NCI-H510A treated with DMSO at 0.1 percent for 48 hours (cell line): ENCODE measurements at regions not wholly inside any gene's neighbourhood (a gene's known extent, or its start where the extent isn't known, plus 50 kb on each side); places are given as distances from the start of the nearest gene placed in this dataset.
"Not testable (repeated sequence)": the region's sequence is repeated elsewhere in the genome, so short reads cannot be mapped to it uniquely, and the experiment has no call there.

Experiments
- DNase-seq: peaks from one replicate; lab custom pipeline; 2025; lab: John Stamatoyannopoulos, UW

DNA sequence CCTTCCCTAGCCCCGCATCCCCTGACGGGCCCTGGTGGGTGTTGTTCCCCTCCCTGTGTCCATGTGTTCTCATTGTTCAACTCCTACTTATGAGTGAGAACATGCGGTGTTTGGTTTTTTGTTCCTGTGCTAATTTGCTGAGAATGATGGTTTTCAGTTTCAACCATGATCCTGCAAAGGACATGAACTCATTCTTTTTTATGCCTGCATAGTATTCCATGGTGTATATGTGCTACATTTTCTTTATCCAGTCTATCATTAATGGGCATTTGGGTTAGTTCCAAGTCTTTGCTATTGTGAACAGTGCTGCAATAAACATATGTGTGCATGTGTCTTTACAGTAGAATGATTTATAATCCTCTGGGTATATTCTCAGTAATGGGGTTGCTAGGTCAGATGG lies 65.7 kb upstream of the DCD start:
- DNase-seq = not testable (repeated sequence)

DNA sequence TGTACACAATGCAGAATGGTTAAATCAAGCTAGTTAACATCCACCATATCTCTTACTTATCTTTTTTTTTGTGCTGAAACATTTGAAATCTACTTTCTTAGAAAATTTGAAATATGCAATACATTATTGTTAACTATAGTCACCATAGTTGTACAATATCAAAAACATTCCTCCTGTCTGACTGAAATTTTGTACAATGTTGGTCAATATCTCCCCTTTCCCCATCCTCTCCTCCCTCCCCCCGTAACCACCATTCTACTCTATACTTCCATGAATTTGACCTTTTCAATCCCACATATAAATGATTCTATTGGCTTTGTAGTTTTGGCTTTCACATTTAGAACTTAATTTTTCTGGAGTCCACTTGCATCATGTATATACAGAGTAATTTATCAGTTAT lies 63.5 kb upstream of the DCD start:
- DNase-seq = no peak

DNA sequence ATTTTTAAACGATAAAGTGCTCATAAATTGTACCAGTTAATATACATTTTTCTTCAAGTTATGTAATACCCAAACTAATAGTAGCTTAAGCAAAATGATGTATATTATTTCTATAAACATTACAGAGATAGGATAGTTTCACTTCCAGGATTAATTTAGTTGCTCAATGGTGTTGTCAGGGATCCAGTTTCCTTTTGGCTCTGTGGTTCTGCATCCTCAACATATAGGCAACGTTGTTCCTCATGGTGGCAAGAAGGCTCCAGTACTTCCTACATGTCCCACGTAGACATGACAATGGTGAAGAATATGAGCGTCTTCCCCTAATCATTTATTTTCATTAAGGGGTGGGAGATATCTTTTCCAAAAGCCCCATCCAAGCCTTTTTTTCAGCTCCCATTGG lies 60.7 kb upstream of the DCD start:
- DNase-seq = no peak

DNA sequence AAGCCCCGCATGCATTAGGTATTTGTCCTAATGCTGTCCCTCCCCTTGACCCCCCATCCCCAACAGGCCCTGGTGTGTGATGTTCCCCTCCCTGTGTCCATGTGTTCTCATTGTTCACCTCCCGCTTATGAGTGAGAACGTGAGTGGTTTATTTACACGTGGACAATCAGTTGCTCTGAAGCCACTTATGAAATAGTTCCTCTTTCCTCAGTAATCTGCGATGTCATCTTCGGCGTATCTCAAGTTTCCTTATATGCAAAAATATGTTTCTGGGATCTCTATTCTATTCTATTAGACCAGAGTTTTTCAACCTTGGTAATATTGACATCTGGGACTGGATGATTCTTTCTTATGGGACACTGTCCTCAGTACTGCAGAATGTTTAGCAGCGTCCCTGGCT lies 56.0 kb upstream of the DCD start:
- DNase-seq = no peak

DNA sequence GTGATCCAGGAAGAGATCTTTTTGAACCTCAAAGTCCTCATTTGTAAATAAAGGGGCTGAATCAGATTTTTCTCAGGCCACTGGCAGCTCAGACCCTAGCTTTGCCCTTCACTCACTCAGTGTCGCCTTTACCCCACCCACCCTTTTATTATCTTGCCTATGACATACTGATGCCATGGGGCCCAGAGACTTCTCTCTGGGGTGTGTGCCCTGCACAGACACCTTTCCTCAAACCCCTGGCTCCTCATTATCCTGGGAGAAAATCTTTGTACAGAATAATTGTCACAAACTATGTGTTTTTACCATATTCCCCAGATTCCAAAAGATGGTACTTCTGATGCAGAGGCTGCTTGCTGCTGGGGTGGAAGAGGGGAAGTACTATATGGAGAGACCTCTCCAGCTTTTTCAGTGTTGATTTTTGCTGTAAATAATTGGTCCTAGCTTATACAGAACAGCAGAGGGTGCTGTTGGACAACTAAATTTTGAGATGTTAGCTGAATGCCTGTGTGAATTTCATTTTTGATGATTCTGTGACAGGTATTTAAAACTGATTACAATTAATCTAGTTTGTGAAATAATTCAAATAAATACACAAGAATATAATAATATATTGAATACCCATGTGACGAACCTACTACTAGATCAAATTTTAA lies 53.9 kb upstream of the DCD start:
- DNase-seq = peak; percentile 68

DNA sequence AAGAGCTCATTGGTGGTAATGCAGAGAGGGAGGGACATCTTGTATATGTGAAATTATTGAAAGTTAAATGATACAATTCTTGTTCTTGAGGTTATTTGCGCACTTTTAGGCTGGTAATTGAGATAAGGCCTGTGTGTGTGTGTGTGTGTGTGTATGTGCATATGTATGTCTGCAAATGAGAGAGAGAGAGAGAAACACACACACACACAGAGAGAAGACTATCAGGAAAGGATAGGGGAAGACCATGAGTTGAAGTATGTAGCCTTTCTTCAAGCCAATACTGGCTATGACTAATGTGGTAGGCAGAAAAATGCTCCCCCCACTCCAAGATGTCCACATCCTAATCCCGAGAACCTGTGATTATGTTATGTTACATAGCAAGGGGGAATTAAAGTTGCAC lies 52.7 kb upstream of the DCD start:
- no peak for DNase-seq

DNA sequence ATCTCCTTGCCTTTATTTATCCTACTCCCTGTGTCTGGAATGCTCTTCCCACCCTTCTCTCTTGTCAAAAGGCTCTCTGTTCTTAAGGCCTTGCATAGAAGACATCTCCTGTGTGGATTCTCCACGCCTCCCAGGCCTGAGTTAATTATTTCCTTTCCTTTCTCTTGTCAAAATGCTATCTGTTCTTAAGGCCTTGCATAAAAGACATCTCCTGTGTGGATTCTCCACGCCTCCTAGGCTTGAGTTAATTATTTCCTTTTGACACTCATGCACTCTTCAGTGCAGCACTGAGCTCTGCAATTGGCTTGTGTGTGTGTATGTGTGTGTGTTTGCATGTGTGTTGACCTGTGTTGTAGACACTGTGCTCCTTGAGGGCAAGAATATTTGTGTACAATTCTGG lies 52.1 kb upstream of the DCD start:
- no peak for DNase-seq
